ENCODE measurements at regions not wholly inside any gene's neighbourhood (a gene's known extent, or its start where the extent isn't known, plus 50 kb on each side); places are given as distances from the start of the nearest gene placed in this dataset.

DNA sequence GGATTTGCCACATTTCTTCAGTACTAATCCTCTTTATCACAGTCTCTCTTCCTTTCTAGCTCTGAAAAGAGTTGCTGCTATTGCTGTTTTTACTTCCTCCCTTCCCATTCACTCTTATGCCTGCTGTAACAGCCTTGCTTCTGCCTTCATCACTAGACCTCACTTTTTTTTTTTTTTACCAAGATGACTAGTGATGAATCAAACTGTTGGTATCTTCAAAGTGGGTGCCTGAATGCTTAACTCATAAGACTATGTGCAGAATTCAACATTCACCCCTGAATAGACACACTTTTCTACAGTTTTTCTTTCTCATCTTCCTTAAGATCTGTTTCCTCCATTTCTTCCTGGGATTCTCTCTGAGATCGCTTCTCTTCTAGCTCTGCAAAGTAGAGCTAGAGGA lies 217.2 kb upstream of the HTR2A start:
- DNase-seq (ENCODE audit: low spot score) = peak; percentile 43

DNA sequence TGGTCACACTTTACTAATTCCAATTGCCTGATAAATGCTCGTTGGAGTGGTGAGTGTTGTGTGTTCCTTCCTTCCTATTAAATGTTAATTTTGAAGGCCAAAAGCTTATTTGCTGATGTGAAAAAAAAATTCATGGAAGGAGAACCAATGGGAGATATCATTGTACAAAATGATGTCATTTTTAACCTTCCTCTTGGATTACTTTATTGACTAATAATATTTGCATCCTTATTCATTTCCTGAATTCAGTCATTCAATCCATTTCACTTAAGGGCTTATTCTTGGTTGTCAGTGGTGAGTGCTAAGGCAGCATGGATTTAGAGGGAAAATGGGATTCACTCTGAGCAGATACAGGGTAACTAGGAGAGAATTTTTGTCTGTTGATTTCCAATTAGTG lies 216.0 kb upstream of the HTR2A start:
- no peak for DNase-seq (ENCODE audit: low spot score)

DNA sequence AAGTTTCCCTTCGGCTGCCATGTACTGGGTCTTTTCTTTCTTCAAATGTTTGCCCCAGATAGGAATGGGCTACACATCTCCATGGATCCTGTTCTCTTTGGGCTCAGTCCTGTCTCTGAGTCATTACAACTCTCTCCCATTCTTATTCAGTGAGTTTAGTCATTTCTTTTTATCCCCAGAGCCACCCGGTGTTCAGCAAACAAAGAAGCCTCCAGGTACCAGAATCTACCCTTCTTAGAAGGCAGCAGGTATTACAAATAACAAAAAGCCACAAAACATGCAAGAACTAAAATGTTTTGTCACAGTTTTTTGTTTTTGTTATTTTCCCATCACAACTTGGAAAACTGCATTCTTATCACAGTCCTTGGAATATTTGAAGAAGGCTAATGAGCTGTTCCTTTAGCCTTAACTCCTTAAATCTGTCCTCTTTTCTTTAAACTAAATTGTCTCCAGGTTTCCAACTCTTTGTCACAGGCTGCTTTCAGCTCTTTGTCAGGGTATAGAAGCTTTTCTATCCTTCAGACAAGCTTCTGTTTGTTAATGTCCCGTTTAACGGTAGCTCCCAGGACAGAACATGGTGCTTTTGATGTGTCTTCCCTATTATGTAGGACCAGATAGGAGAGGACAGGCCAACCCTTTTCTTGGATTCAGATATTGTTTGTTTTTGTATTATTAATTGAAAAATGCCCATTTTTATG lies 215.5 kb upstream of the HTR2A start:
- DNase-seq (ENCODE audit: low spot score) = no peak

DNA sequence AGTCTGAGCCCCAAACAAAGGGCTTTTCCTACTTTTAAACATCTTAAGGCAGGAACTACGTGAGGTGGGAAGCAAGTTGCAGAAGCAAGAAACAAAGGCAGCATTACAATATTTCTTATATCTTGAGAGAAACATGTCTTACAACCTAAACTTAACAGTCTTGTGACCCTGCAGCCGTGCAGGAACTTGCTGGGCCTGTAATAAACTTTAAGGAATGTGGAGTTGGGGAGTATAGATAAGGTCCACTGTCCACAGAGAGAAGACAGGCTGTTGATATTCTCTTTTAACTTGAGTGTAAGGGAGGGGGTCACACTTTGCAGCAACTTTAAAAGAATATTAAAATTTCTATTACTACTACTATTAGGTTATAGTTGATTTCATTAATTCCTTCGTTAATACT lies 214.6 kb upstream of the HTR2A start:
- DNase-seq (ENCODE audit: low spot score) = no peak

DNA sequence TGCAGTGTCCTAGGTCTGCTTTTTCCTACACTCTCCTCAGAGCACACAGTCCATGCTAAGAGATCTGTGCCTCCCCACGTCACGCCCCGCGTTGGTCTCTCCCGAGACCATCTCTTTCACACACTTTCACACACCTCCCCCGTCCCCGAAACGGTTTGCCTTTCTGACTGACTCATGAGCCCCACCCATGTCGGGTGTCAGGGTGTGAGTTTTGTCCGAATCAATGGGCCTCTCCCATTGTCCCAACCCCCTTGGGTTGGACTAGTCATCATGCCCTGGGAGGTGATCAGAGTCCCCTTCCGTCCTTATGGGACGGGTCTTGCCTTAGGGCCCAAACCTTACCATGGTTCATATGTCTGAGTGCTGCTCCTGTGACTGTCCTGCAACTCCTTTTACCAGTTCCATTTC lies 214.0 kb upstream of the HTR2A start:
- no peak for DNase-seq (ENCODE audit: low spot score)

DNA sequence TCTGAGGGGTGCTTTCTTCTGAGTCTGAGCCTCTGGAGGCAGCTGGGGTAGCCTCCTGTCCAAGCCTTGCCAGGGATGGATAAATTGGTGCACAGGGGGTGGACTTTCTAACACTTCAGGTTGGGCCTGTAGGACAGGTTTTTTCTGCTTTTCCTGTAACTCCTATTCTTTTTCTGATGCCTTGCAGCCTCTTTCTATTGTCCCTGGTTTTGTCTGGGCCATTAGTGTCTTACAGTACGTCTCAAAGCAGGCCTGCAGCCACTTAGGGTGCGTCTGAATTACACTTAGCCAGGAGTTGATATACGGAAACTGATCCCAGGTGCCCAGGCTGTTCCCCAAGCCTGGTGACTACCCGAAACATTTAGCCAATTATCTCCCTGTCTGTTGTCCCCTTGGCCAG lies 213.3 kb upstream of the HTR2A start:
- DNase-seq (ENCODE audit: low spot score) = no peak

DNA sequence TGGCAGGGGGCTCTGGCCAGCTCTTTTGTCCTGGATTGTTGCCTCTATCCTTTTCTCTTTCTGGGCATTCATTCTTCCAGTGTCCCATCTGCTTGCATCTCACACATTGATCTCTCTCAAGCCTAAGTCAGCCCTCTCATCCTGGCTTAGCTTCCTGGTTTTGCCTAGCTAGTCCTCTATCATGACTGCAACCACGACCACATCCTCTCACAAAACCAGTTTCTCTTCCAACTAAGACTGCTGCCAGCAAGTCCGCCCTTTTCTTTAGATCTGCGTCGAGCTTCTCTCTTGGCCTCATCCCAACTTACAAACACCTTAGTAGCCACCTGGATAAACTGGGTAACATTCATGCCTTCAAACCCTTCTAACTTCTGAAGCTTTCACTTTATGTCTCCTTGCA lies 212.2 kb upstream of the HTR2A start:
- DNase-seq (ENCODE audit: low spot score) = no peak

DNA sequence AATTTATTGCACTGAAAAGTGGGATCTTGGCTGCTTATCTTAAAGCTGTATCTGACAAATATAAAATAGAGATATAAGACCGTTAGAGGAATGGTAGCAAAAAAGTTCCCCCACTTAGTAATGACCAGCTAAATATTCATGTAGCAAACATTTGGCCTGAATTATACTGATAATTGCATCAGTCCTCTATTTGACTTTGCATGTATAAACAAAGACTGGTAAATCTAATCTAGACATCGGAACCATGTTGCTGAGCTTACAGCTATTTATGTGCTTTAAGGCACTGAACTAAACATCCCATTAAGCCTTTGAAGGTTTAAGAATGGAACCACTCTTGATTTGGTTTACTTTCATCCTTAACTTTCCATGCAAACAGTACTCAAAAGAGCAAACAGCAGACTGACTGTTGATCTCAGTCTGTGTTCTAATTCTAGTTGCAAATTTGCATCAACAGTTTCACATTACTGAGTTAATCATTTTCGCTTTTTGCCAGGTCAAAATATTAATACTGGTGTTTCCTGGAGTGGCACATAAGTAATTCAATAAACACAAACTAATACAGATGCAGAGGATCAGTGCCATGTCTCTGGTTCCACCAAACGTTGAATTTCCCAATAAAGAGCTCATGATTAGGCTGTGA lies 203.5 kb upstream of the HTR2A start:
- DNase-seq (ENCODE audit: low spot score) = no peak

DNA sequence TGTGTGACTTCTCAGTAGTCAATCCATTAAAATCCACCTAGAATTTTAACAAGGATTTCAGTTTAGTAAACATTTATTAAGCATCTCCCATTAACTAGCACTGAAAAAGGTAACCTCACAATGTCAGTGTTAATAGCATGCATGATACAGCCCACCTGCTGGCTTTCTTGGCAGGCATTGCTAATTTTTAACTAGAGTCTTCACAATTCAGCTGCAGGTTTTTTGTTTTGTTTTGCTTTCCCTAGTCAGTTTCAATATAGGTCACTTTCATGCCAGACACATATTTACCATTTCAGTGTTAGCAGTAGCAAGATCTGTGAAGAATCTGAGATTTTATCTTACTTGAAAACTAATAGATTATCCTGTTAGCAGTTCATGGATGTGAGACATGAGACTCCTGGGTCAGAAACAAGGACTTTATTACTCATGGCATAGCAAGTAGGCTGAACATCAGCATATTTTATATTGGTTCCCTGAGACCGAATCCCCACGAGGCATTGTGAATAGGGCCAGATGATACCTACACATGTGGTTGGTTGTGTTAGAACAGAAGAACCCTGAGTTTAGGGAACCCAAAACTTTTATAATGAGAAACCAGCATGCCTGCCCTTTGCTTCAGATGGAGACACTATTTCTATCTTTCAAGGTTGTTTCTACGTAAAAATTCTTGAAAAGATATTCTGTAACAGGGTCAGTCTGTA lies 198.0 kb upstream of the HTR2A start:
- DNase-seq (ENCODE audit: low spot score) = no peak

DNA sequence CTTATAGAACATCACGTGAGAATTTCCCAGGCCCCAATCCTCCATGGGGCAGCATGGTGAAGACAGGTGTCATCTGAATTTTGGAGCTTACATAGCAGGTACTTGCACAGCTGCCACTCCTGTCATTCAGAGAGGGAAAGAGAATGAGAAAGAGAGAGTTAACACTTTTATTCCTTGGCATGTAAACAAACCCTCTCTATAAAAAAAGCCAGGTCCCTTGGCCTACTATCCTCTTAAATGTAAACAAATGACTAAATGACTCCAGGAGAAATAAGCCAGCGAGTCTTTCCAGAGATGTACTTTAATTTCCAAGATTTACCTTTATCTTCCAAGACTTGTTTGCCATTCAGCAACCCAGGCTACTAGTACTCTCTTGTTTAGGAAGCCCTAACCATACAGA lies 195.3 kb upstream of the HTR2A start:
- DNase-seq (ENCODE audit: low spot score) = no peak

DNA sequence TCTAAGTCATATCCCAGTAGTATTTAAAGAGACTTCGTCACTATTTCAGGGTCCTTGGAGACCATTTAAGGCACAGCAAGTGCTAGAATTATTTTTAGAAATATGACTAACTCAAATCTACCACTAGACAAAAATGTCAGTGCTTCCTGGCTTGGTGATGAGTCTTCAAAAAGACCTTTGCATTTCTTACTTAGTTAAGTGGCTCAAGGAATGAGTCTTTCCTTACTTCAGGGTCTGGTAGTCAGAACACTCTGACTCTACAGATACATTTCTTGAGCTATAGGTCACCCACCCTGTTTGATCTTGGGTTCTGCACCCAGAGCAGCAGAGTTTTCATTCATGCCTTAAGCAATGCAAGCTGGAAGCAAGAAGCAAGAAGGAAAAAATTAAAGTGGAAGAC lies 191.0 kb upstream of the HTR2A start:
- peak; percentile 34 for DNase-seq (ENCODE audit: low spot score)

DNA sequence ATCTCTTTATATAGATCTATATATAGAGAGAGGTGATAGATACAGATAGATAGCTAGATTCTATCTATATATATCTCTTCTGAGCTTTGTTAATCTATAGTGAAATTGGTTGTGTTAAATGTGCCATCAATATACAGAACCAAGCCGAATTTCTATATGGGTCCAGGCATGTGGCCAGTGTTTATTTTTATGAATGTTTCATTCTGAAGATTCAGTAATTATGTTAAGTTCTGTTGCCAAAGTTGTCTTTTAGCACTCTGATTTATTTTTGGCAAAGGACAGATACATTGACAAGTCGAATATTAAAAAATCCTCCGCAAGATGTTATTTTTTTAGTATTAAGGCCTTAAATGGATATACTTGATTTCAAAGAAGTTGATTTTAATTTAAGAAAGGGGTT lies 190.4 kb upstream of the HTR2A start:
- no peak for DNase-seq (ENCODE audit: low spot score)

DNA sequence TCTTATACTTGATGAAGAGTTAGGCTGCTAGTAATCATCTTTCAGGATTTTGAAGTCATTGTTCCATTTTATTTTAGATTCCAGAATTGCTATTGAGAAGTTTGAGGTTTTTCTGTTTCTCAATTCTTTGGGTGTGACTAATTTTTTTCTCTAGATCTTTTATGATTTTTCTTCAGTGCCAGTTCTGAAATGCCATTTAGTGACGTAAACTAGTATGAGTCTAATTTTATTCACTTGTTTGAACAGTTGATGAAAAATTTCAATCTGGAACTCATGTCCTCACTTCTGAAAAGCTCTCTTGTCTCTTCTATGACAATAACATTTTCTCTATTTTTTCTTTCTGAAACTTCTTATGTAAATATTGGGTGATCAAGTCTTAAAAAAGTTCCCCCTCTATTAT lies 188.5 kb upstream of the HTR2A start:
- DNase-seq (ENCODE audit: low spot score) = peak; percentile 1

DNA sequence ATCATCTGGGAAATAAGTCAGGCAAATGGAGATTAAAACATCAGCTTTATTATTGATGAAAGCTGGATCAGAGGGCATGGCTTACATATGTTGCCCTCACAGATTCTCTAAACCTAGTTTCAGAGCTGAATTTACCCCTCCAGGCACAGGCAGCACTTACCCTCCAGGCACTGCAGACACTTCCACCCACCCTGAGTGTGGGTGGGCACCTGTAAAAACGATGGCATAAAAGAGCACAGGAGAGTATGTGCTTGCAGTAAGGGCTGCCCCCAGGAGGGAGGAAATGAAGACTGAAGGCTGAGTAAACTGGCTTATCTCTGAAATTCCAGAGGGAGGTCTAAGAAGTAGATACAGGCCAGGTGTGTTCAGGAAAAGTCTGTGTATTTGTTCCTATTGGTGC lies 185.0 kb upstream of the HTR2A start:
- DNase-seq (ENCODE audit: low spot score) = no peak

DNA sequence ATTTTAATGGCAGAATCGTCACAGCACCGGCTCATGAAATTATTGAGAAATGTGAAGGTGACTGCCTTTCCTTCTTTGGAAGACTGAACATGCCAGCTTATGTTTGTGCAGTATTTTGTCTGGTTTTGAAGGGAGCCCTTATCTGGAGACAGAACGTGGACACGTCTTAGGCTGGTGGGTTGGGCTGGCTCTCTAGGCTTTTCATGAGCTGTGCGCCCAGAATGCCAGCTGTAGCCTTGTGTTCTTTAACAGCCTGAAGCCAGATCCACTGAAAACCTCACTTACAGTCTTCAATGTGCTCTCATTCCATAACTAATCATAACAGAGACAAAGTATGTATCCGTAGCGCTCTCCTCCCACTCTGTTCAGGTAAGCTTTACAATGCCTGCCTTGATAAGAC lies 184.4 kb upstream of the HTR2A start:
- DNase-seq (ENCODE audit: low spot score) = no peak

DNA sequence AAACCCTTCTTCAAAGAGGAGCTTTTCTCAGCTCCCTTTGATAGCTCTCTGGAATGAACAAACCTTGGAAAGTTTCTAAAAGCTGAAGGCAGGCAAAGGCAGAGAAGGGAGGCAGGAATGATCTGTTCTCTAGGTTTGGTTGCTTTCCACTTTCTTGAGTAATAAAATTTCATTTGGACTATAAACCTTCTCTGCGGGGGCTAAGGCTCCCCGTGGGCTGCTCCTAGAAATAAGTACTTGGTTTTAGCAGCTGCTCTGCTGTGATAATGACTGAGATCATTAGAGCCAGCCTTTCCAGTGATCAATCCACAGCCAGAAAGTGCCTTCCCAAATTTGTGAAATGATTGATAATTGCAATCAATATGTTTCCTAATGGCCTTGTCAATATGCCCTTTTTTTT lies 183.8 kb upstream of the HTR2A start:
- no peak for DNase-seq (ENCODE audit: low spot score)

DNA sequence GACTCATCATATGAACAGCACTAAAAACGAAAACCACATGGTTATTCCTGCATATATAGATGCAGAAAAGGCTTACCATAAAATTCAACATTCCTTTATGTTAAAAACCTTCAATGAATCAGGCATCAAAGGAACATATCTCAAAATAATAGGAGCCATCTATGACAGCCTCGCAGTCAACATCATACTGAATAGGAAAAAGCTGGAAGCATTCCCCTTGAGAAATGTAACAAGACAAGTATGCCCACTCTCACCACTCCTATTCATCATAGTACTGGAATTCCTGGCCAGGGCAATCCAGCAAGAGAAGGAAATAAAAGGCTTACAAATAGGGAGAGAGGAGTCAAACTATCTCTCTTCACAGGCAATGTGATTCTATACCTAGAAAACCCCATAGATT lies 179.6 kb upstream of the HTR2A start:
- DNase-seq (ENCODE audit: low spot score) = no peak

DNA sequence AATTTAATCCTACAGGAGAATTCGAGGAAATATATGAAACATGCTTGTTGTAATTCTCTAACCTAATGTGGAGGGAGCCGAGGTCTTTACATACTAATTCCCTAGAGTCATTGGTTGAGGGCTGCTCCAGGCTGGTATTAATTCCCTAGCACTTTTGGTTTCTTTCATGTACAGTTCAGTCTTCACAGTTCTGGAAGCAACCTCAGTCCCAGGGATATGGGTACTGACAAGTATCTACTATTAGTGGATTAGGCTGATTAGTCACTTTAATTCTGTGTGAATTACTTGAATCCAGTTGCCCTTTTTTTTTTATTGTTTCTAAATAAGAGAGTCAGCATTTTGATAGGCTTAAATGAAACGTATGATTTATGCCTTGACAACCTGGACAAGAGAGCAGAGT lies 172.3 kb upstream of the HTR2A start:
- DNase-seq (ENCODE audit: low spot score) = no peak

DNA sequence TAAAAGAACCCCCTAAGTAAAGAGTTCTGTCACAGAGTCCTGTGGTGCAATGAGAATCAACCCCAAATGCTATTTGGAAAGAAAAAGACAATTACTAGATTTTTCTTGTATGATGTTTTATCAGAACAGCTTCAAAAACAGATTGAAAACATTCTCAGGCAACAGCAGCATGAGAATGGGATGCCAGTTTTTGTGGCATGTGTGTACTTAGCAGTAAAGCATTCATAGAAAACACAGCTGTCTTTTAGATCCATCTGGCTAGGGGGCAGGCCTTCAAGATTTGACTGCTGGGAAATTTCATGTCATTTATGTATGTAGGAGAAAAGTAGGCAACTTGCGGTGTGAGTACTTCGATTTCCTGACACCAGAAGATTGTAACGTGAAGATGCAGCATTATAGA lies 170.5 kb upstream of the HTR2A start:
- DNase-seq (ENCODE audit: low spot score) = no peak

DNA sequence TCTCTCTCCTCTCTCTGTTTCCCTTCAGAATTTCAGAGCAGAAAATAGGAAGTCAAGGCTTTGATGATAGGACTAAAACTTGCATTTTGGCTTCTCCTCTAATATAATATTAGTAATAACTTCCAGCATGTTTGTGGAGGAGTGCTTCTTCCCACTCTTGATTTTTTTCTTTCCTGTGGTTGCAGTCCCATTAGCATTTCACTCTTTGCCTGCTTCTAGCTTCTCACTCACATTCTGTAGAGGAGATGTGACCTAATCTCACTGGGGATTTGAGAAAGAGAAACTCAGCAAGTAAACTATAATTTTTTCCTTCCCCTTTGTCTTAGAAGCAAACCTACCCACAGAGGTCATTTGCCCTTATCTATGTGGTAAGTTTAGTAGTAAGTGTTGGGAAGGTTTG lies 169.4 kb upstream of the HTR2A start:
- no peak for DNase-seq (ENCODE audit: low spot score)

DNA sequence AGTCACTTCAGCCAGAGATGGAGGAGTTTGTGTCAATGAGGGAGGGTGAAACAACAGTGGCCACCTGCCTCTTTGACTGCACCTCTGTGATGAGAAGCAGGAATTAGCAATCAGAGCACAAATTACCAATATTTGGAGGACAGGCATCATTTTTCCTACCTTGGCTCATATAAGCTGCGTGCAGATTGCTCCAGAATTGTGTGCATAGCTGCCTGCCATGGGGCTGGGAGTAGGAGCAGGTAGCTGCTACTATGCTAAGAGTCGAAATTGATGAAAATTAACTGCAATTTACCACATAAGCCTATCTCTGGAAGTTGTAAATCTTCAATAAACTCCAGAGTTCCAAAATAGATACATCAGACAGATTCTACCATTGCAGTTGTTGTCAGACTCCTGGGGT lies 167.5 kb upstream of the HTR2A start:
- no peak for DNase-seq (ENCODE audit: low spot score)

DNA sequence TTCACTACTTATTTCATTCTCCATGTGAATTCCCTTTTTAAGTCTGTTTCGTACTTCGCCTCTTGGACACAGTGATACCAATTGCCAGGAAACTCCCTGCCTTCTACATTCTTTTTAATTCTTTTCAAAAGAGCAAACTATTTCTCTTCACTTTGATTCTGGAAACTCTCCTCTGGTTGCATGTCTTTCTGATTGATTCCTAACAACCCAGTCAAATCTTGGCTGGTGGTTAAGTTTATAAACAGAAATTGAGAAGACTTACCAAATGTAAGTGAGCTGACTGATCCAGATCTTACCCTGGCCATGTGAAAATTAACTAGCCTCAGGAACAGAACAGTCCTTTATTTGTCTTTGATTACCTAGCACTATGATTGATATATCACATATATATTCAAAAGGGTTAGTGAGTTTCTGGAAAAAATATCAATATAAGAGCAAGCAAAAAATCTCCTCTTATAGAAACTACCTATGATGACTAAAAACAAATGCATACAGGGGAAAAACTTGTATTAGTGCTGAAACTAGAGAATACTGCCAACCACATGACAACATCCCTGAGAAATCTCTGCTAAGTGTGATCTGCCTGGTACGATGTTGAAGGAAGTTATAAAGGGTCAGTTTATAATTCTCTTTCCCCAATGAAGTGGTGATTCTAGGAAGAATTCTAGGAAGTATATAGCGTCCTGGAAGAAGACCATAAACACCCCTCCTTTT lies 152.6 kb upstream of the HTR2A start:
- no peak for DNase-seq (ENCODE audit: low spot score)

DNA sequence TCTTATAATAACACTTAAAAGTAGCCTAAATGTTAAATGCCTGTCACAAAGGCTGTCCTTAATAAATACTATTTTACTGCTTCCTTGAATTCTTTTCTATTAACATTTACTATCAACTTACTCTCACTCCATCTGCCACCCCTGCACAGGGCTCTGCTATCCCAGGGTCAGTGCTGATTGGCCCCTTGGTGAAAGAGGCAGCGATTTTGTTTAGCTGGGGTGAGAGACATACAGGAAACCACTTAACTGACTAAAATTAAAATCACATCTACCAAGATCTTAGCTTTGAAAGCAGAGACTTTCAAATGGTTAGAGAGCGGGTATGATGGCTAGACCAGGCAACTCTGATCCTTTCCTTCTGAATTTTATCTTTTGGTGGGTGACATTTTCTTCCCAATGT lies 149.9 kb upstream of the HTR2A start:
- DNase-seq (ENCODE audit: low spot score) = no peak

Measured in hepatic stellate cell (primary cell).